GM19463 (cell line): ENCODE measurements at regions not wholly inside any gene's neighbourhood (a gene's known extent, or its start where the extent isn't known, plus 50 kb on each side); places are given as distances from the start of the nearest gene placed in this dataset.
"Not testable (repeated sequence)": the region's sequence is repeated elsewhere in the genome, so short reads cannot be mapped to it uniquely, and the experiment has no call there.

Experiments
- ATAC-seq: cut with Tn5 transposase; IDR thresholded peaks from one replicate; pipeline ENCODE4 v1.9.1; 2021; ENCODE audit warnings: mild to moderate bottlenecking, moderate library complexity; ENCODE audit not compliant: unreplicated experiment

DNA sequence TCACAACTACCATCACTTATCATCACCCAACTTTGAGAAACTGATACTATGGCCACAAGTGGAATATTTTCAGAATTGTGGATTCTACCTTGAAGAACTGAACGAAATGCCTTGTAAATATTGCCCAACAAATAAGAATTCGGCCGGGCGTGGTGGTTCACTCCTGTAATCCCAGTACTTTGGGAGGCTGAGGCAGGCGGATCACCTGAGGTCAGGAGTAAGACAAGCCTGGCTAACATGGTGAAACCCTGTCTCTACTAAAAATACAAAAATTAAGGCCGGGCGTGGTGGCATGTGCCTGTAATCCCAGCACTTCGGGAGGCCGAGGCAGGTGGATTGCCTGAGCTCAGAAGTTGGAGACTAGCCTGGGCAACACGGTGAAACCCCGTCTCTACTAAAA lies 862.7 kb downstream of the ZPLD1 start:
- ATAC-seq, result not testable (repeated sequence)

DNA sequence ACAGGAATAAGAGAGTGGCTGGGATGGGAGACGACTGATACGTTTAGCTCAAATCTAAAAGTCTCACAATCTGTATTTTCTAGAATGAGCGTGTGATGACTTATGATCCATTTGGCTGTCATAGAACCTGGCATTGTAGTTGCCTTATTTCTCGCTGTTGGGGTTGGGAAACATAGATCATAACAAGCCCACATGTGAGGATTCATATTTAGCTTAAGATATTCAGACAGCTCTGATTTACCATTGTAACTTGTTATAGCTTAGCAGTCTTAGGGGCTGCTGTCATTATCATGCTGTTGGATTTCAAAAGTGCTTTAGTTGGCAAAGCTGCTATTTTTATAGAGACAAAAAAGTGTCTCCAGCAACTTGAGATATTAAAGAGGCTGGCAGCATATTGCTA lies 871.3 kb downstream of the ZPLD1 start:
- ATAC-seq, result no peak

- no peak for ATAC-seq
Observed at GRCh38 chr3:103308921-103309320, 874.1 kb downstream of the ZPLD1 start.

- no peak for ATAC-seq
Observed at GRCh38 chr3:103319912-103320311, 885.1 kb downstream of the ZPLD1 start.

DNA sequence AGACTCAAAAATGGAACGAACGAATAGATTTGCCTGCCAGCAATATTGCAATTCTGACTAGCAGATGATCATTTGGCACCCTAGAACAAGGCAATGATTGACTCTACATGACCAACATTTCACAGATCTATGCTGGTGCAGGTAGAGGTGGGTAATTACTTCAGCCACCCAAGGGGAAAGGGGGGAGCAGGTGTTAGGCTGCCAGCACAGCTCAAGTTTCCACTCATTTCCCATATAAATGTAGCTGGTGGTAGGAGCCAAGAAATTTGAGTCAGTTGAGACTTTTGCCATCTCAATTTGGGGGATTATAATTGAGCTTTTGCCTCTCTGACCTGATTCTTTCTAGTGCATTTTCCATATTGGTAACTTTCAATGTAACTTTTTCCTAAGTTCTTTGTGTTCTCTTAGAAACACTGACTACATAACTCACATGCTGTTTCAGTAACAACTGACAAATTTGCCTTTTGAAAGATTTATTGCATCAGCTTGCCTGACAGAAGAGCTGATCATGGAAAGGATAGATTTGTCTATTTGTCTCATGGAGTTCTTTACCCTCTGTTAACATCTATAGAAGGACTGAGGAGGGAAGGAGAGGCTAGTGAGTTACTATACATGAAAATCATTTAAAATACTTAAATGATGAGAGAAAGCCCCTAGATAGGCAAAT lies 902.5 kb downstream of the ZPLD1 start:
- no peak for ATAC-seq

GRCh38 chr3:103341078-103341606 lies 906.3 kb downstream of the ZPLD1 start:
- no peak for ATAC-seq

- no peak for ATAC-seq
Observed at GRCh38 chr3:103342205-103342731, 907.5 kb downstream of the ZPLD1 start.

GRCh38 chr3:103349760-103350159 lies 914.9 kb downstream of the ZPLD1 start:
- ATAC-seq, result no peak

DNA sequence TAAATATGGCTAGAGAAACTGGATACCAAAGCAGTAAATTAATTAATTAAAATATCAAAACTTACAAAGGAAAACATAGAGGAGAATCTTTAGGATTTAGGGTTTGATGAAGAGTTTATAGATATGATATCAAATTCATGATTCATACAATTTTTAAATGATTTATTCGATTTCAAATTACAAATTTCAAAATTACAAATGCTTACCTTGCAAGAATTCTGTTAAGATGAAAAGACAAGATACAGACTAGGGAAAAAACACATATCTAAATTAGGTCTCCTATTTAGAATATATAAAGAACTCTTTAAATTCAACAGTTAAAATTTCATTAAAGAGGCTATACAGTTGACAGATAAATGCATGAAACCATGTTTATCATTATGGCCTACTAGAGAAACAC lies 930.7 kb downstream of the ZPLD1 start:
- ATAC-seq, result no peak

DNA sequence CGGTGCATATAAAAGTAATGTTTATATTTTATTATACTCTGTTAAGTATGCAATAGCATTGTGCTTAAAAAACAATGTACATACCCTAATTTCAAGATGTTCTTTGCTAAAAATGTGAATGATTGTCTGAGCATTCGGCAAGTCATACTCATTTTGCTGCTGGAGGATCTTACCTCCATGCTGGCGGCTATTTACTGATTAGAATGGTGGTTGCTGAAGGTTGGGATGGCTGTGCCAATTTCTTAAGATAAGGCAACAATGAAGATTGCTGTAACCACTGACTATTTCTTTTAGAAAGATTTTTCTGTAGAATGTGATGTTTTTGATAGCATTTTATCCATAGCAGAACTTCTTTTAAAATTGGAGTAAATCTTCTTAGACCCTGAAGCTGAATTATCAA lies 932.7 kb downstream of the ZPLD1 start:
- ATAC-seq, result no peak

DNA sequence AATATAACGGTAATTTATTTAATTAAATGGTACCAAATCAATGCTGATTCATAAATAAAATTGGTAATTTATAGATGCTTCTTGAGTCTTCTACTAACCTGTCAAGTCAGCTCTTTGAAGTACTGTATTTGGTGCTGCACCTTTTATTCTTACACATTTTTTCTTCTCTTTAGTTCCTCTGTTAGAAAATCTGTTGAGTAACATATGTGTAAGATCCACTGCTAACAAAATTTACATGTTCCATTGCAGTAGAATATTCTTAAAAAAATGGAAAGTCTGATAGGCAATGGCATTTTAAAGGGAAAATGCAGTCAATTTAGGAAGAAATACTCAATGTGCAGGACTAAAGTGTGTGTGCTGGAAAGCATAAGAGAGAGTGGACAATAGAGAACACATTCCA lies 936.6 kb downstream of the ZPLD1 start:
- no peak for ATAC-seq

DNA sequence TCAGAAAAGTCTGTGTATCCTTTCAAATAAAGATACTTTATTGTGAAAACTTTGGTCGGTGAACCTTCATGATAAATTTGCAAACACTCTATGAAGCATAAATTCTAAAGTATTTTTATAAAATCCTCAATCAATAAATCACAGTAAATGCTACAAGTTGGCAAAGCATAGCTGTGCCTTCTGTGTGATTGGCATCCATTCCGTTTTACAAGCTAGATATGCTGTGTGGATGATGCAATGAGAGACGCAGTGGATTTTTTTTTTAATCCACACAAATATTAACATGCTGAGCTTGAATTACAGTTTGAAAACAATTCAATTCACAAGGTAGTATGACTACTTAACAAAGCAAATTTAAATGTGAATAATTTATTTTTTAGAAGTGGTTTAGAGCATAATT lies 937.2 kb downstream of the ZPLD1 start:
- ATAC-seq, result no peak

DNA sequence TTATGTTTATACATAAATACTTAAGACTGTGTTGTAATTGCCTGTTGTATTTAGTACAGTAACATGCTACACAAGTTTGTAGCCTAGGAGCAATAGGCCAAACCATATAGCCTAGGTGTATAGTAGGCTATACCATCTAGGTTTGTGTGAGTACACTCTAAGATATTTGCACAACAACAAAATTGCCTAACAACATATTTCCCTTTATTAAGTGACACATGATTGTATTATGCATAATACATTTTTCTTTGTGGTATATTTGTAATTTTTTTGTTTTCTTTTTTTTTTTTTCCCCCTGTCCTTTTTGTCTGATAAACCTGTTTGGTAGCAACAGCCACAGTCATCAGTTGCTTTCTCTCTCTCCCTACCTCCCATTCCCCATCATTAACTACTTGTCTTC lies 945.6 kb downstream of the ZPLD1 start:
- ATAC-seq, result no peak

GRCh38 chr3:103381296-103382079 lies 946.7 kb downstream of the ZPLD1 start:
- no peak for ATAC-seq

GRCh38 chr3:103385961-103386656 lies 951.3 kb downstream of the ZPLD1 start:
- ATAC-seq, result no peak

- ATAC-seq, result no peak
Observed at GRCh38 chr3:103388214-103388613, 953.4 kb downstream of the ZPLD1 start.

GRCh38 chr3:103389356-103389755 lies 954.5 kb downstream of the ZPLD1 start:
- ATAC-seq, result no peak

- no peak for ATAC-seq
Observed at GRCh38 chr3:103393395-103394186, 958.8 kb downstream of the ZPLD1 start.

DNA sequence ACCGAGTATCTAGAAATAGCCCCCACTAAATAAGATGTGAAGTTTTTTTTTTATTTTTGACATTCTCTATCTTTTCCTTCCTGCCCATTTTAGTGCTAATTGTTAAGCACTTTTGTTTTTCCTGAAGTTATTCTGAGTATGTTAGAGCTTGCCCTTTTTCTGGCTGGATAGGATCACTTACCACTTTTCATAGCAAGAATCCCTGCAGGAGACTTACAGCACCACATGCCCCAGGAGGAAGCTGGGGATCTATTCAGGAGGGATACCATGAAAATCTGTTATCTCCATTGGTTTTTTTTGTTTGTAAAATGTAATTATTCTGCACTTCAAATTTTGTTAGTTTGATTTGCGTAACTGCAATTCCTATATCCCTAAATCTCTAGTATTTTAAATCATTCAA lies 968.4 kb downstream of the ZPLD1 start:
- ATAC-seq, result no peak

- ATAC-seq, result no peak
Observed at GRCh38 chr3:103406320-103406850, 971.6 kb downstream of the ZPLD1 start.
